ENCODE measurements at regions not wholly inside any gene's neighbourhood (a gene's known extent, or its start where the extent isn't known, plus 50 kb on each side); places are given as distances from the start of the nearest gene placed in this dataset.

DNA sequence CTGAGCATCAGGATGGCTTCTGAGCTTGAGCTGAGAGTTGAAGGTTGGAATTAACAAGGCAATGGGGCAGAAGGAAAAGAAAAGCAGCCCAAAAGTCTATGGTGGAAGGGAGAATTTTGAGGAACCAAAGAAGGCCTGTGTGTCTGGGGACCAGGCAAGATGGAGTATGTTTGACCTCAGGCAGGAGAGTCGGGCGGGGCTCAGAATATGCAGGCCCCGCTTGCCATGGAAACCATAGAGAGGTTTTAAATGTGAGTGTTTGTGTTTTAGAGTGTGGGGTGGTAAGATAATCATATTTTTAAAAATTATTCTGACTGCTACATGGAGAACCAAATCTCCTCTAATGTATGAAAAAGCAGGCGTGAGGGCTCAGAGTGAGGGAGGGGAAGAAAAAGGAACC lies 174.0 kb upstream of the PPP2R2B start (continued):
- TF ChIP-seq ZMAT4 (CRISPR knock-in tag; IDR thresholded peaks at IDR 0.05), result no peak
- no peak for TF ChIP-seq EMX1 (CRISPR knock-in tag; IDR thresholded peaks at IDR 0.05)
- TF ChIP-seq RELA (CRISPR knock-in tag; IDR thresholded peaks at IDR 0.05; ENCODE audit: borderline replicate concordance), result no peak
- TF ChIP-seq ESRRA (CRISPR knock-in tag; IDR thresholded peaks at IDR 0.05; ENCODE audit: borderline replicate concordance), result no peak
- no peak for TF ChIP-seq NR1H2 (CRISPR knock-in tag; IDR thresholded peaks at IDR 0.05)
- TF ChIP-seq, protein P1, sequence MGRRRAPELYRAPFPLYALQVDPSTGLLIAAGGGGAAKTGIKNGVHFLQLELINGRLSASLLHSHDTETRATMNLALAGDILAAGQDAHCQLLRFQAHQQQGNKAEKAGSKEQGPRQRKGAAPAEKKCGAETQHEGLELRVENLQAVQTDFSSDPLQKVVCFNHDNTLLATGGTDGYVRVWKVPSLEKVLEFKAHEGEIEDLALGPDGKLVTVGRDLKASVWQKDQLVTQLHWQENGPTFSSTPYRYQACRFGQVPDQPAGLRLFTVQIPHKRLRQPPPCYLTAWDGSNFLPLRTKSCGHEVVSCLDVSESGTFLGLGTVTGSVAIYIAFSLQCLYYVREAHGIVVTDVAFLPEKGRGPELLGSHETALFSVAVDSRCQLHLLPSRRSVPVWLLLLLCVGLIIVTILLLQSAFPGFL (CRISPR knock-in tag; IDR thresholded peaks at IDR 0.05; ENCODE audit: borderline replicate concordance), result no peak
- no peak for TF ChIP-seq CBFB (CRISPR knock-in tag; IDR thresholded peaks at IDR 0.05; ENCODE audit: low read depth)

GRCh38 chr5:147055089-147055826 lies 176.7 kb upstream of the PPP2R2B start:
- Mint-ChIP-seq H3K4me1 (0 out of 2 replicates have a peak, but pooled peaks cover 2% of the 10 kb centered on the region), H3K27me3 (ENCODE audit: low read depth) (no peaks in the 10 kb centered on the region), H3K4me3 (no peak overlapping the region), H3K27ac (no peak overlapping the region), H3K9me3 (no peaks in the 10 kb centered on the region), H3K36me3 (no peaks in the 10 kb centered on the region)
- ChIA-PET POLR2A (no interaction called here), CTCF (interaction anchor here (1.3 to 2.0 kb wide), 4 partner anchors 43 to 522 kb away, joined by 4 to 9 read pairs (median 8); no protein-coding TSS in a partner anchor)
- TF ChIP-seq JAZF1 (CRISPR knock-in tag; IDR thresholded peaks at IDR 0.05) (no peak), ZNF671 (CRISPR knock-in tag; IDR thresholded peaks at IDR 0.05) (no peak), TEAD1 (CRISPR knock-in tag; IDR thresholded peaks at IDR 0.05) (no peak), ESRRA (CRISPR knock-in tag; IDR thresholded peaks at IDR 0.05; ENCODE audit: borderline replicate concordance) (no peak), NR1H2 (CRISPR knock-in tag; IDR thresholded peaks at IDR 0.05) (no peak), NR3C1 (CRISPR knock-in tag; conservative IDR thresholded peaks at IDR 0.05; ENCODE audit: low read depth) (no peak), GTF2I (CRISPR knock-in tag; conservative IDR thresholded peaks at IDR 0.05) (no peak), USF1 (CRISPR knock-in tag; IDR thresholded peaks at IDR 0.05) (no peak), RORB (CRISPR knock-in tag; IDR thresholded peaks at IDR 0.05) (no peak), TCF7 (CRISPR knock-in tag; IDR thresholded peaks at IDR 0.05; ENCODE audit: low read depth) (no peak), NFE2L1 (CRISPR knock-in tag; IDR thresholded peaks at IDR 0.05) (no peak), KAT7 (CRISPR knock-in tag; IDR thresholded peaks at IDR 0.05; ENCODE audit: borderline replicate concordance) (no peak)
- TF ChIP-seq, protein P2, sequence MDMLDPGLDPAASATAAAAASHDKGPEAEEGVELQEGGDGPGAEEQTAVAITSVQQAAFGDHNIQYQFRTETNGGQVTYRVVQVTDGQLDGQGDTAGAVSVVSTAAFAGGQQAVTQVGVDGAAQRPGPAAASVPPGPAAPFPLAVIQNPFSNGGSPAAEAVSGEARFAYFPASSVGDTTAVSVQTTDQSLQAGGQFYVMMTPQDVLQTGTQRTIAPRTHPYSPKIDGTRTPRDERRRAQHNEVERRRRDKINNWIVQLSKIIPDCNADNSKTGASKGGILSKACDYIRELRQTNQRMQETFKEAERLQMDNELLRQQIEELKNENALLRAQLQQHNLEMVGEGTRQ (CRISPR knock-in tag; IDR thresholded peaks at IDR 0.05), result no peak
- ATAC-seq (no peak), DNase-seq (ENCODE audit: low spot score) (no peak)

DNA sequence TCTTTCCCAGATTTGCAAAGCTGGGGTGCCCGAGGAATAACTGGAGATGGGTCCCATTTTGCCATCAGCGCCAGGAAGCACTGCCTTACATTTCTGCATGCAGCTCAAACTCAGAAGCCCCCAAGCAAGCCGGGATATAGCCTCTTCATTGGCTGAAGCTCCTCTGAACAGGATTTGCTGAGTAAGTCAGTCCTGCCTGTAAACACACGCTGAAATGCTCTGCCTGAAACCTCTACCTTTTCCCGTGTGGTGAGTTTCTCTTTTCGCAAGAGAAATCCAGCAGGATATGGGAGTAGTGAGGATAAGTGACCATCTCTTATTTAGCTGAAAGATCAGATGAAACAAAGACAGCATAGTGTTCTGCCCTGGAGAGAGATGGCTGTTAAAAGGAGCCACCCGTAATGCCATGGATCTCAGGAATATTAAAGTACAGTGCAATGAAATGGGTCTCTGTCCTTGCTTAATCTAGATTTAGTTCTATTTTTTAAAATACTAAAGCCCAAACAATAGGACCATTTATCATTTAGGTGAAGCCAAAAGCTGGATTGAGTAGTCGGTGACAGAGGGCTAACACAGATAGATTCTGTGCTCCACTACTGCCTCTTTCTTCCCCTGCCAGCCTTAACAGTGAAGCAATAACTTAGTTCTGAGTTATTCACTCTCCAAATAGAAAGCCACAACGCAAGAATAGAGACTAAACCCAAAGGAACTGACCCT lies 177.5 kb upstream of the PPP2R2B start:
- Mint-ChIP-seq H3K27me3 (ENCODE audit: low read depth) (no peaks in the 10 kb centered on the region), H3K36me3 (no peaks in the 10 kb centered on the region), H3K4me3 (no peak overlapping the region), H3K9me3 (no peaks in the 10 kb centered on the region), H3K4me1 (0 out of 2 replicates have a peak, but pooled peaks cover 2% of the 10 kb centered on the region), H3K27ac (no peak overlapping the region)
- DNase-seq (ENCODE audit: low spot score) (no peak), ATAC-seq (peak; percentile 77)
- POLR2A ChIA-PET, result no interaction called here
- CTCF ChIA-PET, result interaction anchor here (1.3 to 2.0 kb wide), 4 partner anchors 42 to 523 kb away, joined by 4 to 9 read pairs (median 8); no protein-coding TSS in a partner anchor
- no peak for TF ChIP-seq CREM (CRISPR knock-in tag; IDR thresholded peaks at IDR 0.05)
- TF ChIP-seq ARID4B (CRISPR knock-in tag; IDR thresholded peaks at IDR 0.05; ENCODE audit: borderline replicate concordance), result no peak
- no peak for TF ChIP-seq STAT6 (CRISPR knock-in tag; conservative IDR thresholded peaks at IDR 0.05; ENCODE audit: low read depth)
- no peak for TF ChIP-seq SMAD4 (CRISPR knock-in tag; IDR thresholded peaks at IDR 0.05)

All from WTC11 (cell line).